ENCODE measurements at regions not wholly inside any gene's neighbourhood (a gene's known extent, or its start where the extent isn't known, plus 50 kb on each side); places are given as distances from the start of the nearest gene placed in this dataset.

DNA sequence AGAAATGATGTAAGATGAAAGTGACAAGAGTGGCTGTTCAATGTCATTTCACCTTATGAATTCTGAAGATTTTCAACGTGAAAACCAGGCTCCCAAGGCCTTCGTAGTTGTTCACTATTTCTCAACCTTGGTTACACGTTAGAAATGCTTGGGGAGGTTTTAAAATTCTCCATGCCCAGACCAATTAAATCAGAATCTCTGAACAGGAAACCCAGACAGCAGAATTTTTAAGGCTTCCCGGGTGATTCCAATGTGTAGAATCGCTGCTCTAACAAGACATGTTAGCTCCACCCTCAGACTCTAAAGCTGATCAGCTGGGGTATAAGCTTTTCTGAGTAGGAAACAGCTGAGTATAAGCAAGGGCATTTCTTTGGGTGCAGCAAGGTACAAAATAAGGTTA, 160.4 kb upstream of the TET2 start (continued):
- TF ChIP-seq, protein P1, sequence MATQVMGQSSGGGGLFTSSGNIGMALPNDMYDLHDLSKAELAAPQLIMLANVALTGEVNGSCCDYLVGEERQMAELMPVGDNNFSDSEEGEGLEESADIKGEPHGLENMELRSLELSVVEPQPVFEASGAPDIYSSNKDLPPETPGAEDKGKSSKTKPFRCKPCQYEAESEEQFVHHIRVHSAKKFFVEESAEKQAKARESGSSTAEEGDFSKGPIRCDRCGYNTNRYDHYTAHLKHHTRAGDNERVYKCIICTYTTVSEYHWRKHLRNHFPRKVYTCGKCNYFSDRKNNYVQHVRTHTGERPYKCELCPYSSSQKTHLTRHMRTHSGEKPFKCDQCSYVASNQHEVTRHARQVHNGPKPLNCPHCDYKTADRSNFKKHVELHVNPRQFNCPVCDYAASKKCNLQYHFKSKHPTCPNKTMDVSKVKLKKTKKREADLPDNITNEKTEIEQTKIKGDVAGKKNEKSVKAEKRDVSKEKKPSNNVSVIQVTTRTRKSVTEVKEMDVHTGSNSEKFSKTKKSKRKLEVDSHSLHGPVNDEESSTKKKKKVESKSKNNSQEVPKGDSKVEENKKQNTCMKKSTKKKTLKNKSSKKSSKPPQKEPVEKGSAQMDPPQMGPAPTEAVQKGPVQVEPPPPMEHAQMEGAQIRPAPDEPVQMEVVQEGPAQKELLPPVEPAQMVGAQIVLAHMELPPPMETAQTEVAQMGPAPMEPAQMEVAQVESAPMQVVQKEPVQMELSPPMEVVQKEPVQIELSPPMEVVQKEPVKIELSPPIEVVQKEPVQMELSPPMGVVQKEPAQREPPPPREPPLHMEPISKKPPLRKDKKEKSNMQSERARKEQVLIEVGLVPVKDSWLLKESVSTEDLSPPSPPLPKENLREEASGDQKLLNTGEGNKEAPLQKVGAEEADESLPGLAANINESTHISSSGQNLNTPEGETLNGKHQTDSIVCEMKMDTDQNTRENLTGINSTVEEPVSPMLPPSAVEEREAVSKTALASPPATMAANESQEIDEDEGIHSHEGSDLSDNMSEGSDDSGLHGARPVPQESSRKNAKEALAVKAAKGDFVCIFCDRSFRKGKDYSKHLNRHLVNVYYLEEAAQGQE (IDR thresholded peaks at IDR 0.05; ENCODE audit: unreplicated experiment), result no peak

DNA sequence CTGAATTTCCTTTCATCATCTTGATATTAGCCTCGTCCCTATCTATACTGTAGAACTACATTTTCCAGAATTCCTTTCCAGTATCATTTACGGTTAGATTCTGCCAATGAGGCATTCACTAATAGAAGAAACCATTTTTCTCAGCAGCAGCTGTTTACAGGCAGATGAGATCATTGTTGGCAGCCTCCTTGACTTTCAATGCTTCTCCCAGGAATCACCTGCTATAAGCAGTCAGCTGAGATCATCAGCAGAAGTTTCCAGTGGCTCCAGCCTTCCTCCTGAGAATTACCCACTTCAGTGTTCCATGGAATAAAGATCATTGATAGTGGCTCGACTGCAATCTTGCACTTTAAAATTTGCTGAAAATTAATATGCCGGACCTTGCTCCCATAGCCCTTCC, 157.3 kb upstream of the TET2 start:
- Histone ChIP-seq H3K9me2 (ENCODE audit: insufficient read depth) (no peaks in the 10 kb centered on the region), H3K4me2 (no peak overlapping the region), H3K4me1 (ENCODE audit: insufficient read depth) (no peaks in the 10 kb centered on the region), H3K36me3 (ENCODE audit: insufficient read depth) (no peaks in the 10 kb centered on the region), H3K4me3 (no peak overlapping the region), H4K20me1 (replicated peaks; ENCODE audit: insufficient read depth) (no peaks in the 10 kb centered on the region), H3F3A (replicated peaks; ENCODE audit: low read depth) (no peaks in the 10 kb centered on the region), H3K27me3 (ENCODE audit: insufficient read depth) (no peaks in the 10 kb centered on the region), H2AFZ (no peak overlapping the region), H3K27ac (ENCODE audit: low read depth) (no peak overlapping the region), H3K79me2 (replicated peaks; ENCODE audit: insufficient read depth) (no peaks in the 10 kb centered on the region)
- no peak overlapping the region for H3K27ac Mint-ChIP-seq
- no peak for DNase-seq (ENCODE audit: low spot score)
- TF ChIP-seq EZH2 (IDR thresholded peaks at IDR 0.05; ENCODE audit: low read depth, unreplicated experiment) (no peak), EZH2phosphoT487 (IDR thresholded peaks at IDR 0.05; ENCODE audit: unreplicated experiment) (no peak), STAT1 (IDR thresholded peaks at IDR 0.05; ENCODE audit: unreplicated experiment) (no peak), CREB1 (CRISPR knock-in tag; IDR thresholded peaks at IDR 0.05; ENCODE audit: low read depth) (no peak), ZNF331 (CRISPR knock-in tag; IDR thresholded peaks at IDR 0.05; ENCODE audit: low read depth) (no peak), NANOG (IDR thresholded peaks at IDR 0.05; ENCODE audit: borderline replicate concordance) (no peak), JUNB (IDR thresholded peaks at IDR 0.05; ENCODE audit: unreplicated experiment) (no peak)
- TF ChIP-seq, protein P1 (IDR thresholded peaks at IDR 0.05; ENCODE audit: unreplicated experiment), result no peak
- TF ChIP-seq, protein P2, sequence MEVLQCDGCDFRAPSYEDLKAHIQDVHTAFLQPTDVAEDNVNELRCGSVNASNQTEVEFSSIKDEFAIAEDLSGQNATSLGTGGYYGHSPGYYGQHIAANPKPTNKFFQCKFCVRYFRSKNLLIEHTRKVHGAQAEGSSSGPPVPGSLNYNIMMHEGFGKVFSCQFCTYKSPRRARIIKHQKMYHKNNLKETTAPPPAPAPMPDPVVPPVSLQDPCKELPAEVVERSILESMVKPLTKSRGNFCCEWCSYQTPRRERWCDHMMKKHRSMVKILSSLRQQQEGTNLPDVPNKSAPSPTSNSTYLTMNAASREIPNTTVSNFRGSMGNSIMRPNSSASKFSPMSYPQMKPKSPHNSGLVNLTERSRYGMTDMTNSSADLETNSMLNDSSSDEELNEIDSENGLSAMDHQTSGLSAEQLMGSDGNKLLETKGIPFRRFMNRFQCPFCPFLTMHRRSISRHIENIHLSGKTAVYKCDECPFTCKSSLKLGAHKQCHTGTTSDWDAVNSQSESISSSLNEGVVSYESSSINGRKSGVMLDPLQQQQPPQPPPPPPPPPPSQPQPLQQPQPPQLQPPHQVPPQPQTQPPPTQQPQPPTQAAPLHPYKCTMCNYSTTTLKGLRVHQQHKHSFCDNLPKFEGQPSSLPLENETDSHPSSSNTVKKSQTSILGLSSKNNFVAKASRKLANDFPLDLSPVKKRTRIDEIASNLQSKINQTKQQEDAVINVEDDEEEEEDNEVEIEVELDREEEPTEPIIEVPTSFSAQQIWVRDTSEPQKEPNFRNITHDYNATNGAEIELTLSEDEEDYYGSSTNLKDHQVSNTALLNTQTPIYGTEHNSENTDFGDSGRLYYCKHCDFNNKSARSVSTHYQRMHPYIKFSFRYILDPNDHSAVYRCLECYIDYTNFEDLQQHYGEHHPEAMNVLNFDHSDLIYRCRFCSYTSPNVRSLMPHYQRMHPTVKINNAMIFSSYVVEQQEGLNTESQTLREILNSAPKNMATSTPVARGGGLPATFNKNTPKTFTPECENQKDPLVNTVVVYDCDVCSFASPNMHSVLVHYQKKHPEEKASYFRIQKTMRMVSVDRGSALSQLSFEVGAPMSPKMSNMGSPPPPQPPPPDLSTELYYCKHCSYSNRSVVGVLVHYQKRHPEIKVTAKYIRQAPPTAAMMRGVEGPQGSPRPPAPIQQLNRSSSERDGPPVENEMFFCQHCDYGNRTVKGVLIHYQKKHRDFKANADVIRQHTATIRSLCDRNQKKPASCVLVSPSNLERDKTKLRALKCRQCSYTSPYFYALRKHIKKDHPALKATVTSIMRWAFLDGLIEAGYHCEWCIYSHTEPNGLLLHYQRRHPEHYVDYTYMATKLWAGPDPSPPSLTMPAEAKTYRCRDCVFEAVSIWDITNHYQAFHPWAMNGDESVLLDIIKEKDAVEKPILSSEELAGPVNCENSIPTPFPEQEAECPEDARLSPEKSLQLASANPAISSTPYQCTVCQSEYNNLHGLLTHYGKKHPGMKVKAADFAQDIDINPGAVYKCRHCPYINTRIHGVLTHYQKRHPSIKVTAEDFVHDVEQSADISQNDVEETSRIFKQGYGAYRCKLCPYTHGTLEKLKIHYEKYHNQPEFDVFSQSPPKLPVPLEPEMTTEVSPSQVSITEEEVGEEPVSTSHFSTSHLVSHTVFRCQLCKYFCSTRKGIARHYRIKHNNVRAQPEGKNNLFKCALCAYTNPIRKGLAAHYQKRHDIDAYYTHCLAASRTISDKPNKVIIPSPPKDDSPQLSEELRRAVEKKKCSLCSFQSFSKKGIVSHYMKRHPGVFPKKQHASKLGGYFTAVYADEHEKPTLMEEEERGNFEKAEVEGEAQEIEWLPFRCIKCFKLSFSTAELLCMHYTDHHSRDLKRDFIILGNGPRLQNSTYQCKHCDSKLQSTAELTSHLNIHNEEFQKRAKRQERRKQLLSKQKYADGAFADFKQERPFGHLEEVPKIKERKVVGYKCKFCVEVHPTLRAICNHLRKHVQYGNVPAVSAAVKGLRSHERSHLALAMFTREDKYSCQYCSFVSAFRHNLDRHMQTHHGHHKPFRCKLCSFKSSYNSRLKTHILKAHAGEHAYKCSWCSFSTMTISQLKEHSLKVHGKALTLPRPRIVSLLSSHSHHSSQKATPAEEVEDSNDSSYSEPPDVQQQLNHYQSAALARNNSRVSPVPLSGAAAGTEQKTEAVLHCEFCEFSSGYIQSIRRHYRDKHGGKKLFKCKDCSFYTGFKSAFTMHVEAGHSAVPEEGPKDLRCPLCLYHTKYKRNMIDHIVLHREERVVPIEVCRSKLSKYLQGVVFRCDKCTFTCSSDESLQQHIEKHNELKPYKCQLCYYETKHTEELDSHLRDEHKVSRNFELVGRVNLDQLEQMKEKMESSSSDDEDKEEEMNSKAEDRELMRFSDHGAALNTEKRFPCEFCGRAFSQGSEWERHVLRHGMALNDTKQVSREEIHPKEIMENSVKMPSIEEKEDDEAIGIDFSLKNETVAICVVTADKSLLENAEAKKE (CRISPR knock-in tag; IDR thresholded peaks at IDR 0.05), result no peak
- no peaks in the 10 kb centered on the region for H3K9me3 Mint-ChIP-seq
- H3K4me3 Mint-ChIP-seq, result no peak overlapping the region
- H3K27me3 Mint-ChIP-seq (ENCODE audit: insufficient read depth, low read depth, poor library complexity), result peaks cover 3% of the 10 kb centered on the region
- H3K4me1 Mint-ChIP-seq, result no peaks in the 10 kb centered on the region
- ATAC-seq, result no peak
- H3K36me3 Mint-ChIP-seq (ENCODE audit: low read depth), result no peaks in the 10 kb centered on the region
